Suprapubic skin (tissue), 4 donors: ENCODE measurements at regions not wholly inside any gene's neighbourhood (a gene's known extent, or its start where the extent isn't known, plus 50 kb on each side); places are given as distances from the start of the nearest gene placed in this dataset.

Experiments used
- CTCF ChIP-seq, 2 donors: fragments of 200-600 bp in 1 of 2; fragments of 450-650 bp in 1 of 2; sonication (generic) in 1 of 2; IDR thresholded peaks; one replicate each; pipeline ENCODE4 v1.5.1; 2016 to 2019; ENCODE audit warnings: antibody characterized with exemption in 2 of 2, mild to moderate bottlenecking in 1 of 2, moderate library complexity in 1 of 2
- EP300 ChIP-seq: sonication (generic); formaldehyde crosslinking; IDR thresholded peaks from one replicate; pipeline ENCODE4 v1.6.1; 2017; ENCODE audit warnings: antibody characterized with exemption
- POLR2A ChIP-seq, 2 donors: fragments of 450-650 bp; IDR thresholded peaks; one replicate each; pipeline ENCODE4 v1.6.1; 2017; ENCODE audit warnings: antibody characterized with exemption in 2 of 2, mild to moderate bottlenecking in 2 of 2, moderate library complexity in 2 of 2
- POLR2AphosphoS5 ChIP-seq, 3 donors: sonication (generic); formaldehyde crosslinking; IDR thresholded peaks; one replicate each; pipeline ENCODE4 v1.6.1; 2017; ENCODE audit warnings: antibody characterized with exemption in 3 of 3

GRCh38 chr6:113018351-113019151, 671.4 kb downstream of the RFPL4B start:
- TF ChIP-seq POLR2AphosphoS5 (IDR thresholded peaks at IDR 0.05) (peak in 1 of 3 donors; percentile 59), CTCF (IDR thresholded peaks at IDR 0.05) (no peak), POLR2A (IDR thresholded peaks at IDR 0.05) (no peak), EP300 (no peak)
